ACHN (cell line): ENCODE measurements at regions not wholly inside any gene's neighbourhood (a gene's known extent, or its start where the extent isn't known, plus 50 kb on each side); places are given as distances from the start of the nearest gene placed in this dataset.
A peak's percentile ranks its signal among the peaks of the same experiment; 100 is the strongest.
"Not testable (repeated sequence)": the region's sequence is repeated elsewhere in the genome, so short reads cannot be mapped to it uniquely, and the experiment has no call there.

Source experiments
- DNase-seq: peaks from one replicate; pipeline ENCODE4 v3.0.0-alpha.2; 2015
- in situ Hi-C: cut with HindIII; loops from 2 replicates; pipeline ENCODE4 v1.10.0; 2017; ENCODE audit warnings: low sequenced_read_pairs, low pct_ligation_motif_present, low pct_unique_long_range_greater_than_20kb

DNA sequence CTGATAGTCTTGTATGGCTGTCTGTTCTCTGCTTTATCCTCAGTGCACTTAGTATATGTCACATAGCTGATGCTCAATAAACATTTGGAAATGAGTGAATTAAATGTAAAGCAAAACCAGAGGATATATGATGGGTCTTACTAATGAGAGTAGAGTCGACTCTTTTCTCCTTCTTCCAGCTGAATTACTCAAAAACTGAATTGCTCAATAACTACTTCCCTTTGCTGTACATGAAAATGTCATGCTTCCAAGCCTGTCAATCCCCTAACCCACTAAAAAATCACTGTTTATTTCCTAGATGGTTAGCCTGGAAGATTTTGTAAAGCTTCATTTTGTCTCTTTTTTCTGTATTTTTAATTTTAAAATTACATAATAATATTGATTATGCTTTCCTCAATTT lies 88.0 kb downstream of the OR13A1 start:
- DNase-seq, result no peak
- in situ Hi-C loops, result no loop called here

DNA sequence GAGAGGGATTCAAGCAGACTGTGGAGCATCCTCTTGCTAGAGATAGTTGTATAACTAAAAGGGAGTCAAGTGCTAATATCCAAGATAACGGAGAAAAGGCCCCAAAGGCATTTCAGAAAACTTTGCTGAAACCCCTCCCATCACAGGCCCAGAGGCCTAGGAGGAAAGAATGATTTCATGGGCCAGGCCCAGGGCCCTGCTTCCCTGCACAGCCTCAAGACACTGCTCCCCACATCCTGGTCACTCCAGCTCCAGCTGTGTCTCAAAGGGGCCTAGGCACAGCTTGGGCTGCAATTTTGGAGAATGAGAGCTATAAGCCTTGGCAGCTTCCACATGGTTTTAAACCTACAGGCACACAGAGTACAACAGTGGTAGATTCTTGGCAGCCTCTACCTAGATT lies 85.6 kb downstream of the OR13A1 start:
- no peak for DNase-seq
- in situ Hi-C loops, result no loop called here

DNA sequence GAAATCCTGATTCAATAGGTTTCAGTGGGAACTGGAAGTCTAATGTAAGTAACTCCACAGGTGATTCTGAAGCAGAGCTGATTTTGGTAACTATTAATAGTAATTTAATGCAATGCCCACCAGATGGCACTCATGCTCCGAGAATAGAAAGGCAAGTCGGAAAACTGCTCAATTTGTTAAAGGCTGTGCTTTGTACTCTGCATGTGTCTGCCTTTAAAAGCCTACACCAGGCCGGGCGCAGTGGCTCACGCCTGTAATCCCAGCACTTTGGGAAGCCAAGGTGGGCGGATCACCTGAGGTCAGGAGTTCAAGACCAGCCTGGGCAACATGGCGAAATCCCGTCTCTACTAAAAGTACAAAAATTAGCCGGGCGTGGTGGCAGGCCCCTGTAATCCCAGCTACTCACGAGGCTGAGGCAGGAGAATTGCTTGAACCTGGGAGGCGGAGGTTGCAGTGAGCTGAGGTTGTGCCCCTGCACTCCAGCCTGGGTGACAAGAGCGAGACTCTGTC lies 80.1 kb downstream of the OR13A1 start:
- DNase-seq, result peak; percentile 78
- in situ Hi-C loops, result not testable (repeated sequence)

DNA sequence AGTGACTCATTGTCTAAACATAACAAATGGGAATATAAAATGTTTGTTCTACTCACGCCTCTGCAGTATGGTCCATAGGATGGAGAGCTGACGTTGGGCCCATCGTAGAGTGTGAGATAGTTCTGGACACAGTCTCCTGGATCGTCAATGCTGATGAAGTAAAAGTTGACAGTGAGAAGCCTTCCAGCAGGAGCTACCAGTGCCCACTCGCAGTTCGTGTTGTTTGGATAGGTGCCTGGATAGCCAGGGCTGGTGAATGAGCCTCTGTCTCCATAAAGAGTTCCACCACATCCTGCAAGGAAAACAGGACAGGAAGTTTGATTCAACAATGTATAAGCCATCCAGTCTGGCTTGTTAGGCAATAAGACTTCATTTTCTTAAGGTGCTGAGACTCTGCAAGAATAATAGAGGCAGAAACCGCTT lies 79.6 kb downstream of the OR13A1 start:
- in situ Hi-C loops, result no loop called here
- no peak for DNase-seq

DNA sequence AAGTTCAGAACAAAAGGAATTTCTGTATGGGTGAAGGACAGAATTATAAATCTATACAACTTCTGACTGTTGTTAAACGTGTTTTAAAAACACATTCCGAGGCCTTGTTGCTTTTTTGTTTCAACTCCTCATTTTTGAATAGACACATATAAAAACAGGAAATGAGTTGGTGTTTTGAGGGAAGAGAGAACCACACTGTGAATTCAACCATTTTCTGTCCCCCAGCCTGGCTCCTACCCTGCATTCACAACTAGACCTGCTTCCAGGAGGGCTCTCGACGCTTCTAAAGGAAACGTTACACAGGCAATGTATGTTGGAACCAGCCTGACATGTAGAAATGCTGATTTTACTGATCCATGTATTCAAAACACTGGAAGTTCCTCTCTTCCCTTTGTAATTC lies 76.5 kb downstream of the OR13A1 start:
- in situ Hi-C loops, result no loop called here
- DNase-seq, result no peak

DNA sequence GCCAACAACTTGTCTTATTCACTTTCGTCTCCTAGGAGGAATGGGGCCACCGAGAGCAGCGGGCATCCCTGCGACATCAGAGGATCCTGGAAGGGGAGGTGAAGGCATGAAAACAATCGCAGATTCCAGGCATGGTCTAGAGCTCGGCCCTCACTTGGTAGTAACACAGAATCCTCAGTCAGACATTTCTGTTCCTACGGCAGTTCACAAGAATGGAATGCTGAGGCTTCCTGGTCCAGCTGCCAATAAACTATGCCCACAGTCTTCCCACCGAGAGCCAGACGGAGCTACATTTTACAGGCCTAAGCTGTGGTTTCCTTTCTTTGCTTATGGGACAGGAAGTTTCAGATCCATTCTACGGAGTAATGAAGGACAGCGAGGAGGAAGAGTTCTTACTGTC lies 75.8 kb downstream of the OR13A1 start:
- DNase-seq, result no peak
- in situ Hi-C loops, result no loop called here

DNA sequence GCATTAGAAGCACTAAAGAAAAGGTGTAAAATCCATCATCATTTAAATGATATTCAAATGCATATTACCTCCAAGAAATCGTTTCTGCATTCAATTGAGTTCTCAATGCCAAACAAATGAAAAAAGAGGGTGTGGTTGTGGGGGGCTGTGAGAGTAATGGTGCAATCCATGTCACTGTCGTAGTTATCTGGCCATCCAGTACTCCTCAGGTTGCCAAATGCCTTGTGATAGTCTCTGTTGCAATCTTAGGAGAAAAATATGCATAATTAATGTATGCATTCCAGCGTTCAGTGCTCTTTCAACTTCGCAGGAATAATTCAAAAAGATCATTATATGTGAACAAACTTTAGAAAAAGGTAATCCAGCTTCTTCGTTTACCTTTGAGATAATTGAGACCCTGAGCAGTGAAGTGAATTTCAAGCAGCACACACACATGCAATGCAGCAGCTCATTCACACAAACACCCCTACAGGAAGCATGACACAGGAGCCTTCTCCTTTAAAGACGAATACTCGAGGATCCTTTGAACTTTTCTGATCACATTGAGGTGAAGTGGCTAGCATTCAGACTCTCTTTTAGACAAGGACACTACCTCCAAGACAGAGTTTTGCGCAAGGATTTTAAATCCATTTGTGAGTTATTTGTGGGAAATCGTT lies 73.4 kb downstream of the OR13A1 start:
- no peak for DNase-seq
- in situ Hi-C loops, result no loop called here

DNA sequence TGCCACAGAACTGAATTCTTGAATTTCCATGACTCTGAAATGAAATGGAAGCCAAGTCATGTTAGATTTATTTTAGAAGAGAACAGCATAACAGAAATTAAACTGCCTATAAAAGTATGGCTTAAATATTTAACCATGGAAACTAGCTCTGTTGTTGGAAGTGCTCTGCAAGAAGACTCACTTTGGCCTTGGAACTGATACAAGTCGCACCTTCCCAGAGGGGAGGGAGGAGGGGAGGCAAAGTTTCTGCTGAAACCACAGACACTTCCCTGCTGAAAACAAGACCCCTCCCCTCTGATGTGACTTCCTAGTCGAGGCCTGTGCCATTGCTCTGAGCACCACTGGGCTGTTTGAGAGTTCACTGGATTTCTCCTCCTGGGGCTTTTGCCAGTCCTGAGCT lies 72.1 kb downstream of the OR13A1 start:
- DNase-seq, result no peak
- in situ Hi-C loops, result no loop called here

DNA sequence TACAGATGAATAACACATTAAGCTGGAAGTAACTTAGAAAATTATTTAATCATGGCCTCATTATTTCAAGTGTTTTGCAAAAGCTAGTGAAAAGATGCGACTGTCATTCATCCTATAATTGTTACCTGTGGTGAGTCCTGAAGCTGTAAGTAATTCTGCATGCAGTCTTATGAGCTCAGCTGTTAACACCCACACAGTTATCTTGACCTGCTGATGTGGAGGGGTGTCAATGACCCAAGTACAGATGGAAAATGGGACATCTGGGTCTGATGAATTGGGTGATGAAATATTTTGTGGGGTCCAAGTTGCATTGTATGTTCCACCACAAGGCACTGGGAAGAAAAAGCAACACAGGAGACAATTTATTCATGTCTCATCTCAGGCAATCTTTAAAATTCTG lies 68.9 kb downstream of the OR13A1 start:
- in situ Hi-C loops, result no loop called here
- DNase-seq, result no peak

DNA sequence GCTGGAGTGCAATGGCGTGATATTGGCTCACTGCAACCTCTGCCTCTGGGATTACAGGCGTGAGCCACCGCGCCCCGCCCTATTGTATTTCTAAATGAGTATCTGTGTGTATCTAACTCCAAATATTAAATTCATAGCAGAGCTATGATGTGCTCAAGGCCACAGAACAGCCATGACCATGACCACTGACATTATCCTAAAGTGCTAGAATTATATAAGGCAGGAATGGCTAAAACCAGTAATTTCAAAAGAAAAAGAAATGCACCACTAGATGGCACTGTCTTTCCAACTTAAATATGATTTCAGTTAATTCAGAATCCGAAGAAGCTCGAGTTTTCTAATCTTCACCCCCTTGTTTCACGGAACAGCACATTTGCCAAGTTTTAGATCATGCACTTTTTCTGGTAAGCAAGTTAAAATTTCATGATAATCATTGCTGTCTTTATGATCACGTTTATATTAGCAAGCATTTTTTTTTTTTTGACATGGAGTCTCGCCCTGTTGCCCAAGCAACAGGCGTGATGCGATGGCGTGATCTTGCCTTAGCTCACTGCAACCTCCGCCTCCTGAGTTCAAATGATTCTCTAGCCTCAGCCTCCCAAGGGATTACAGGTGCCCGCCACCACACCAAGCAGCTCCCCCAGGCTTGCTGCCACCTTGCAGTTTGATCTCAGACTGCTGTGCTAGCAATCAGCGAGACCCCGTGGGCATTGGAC lies 65.3 kb downstream of the OR13A1 start:
- peak; percentile 79 for DNase-seq
- in situ Hi-C loops, result no loop called here

DNA sequence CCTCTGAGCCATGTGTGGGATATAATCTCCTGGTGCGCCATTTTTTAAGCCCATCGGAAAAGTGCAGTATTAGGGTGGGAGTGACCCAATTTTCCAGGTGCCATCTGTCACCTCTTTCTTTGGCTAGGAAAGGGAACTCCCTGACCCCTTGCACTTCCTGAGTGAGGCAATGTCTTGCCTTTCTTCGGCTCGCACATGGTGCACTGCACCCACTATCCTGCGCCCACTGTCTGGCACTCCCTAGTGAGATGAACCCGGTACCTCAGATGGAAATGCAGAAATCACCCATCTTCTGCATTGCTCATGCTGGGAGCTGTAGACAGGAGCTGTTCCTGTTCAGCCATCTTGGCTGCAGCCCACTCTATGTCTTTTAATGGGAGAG lies 64.7 kb downstream of the OR13A1 start:
- in situ Hi-C loops, DNase-seq: not testable (repeated sequence)
